ENCODE measurements at regions not wholly inside any gene's neighbourhood (a gene's known extent, or its start where the extent isn't known, plus 50 kb on each side); places are given as distances from the start of the nearest gene placed in this dataset.

GRCh38 chr7:81606078-81606863 lies 163.6 kb downstream of the HGF start:
- no peak for DNase-seq

GRCh38 chr7:81605493-81605892 lies 164.4 kb downstream of the HGF start:
- no peak for DNase-seq

- no peak for DNase-seq
Observed at GRCh38 chr7:81604808-81605174, 165.1 kb downstream of the HGF start.

GRCh38 chr7:81604075-81604807 lies 165.6 kb downstream of the HGF start:
- DNase-seq: no peak

DNA sequence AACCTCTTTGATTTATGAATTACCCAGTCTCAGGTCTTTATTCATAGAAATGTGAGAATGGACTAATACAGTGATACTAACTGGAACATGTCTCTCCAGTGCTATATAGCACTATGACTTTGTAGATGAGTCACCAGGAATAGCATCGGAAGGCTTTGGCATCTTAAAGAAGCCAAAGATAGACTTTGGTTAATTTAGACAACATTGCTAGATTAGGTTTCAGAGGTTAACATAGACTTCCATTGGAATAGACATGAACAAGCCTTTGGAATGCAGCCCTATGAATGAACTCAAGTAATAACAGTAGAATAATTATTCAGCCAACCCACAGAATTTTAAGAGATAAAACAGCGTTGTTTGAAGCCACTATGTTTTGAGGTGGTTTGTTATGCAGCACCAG lies 169.2 kb downstream of the HGF start:
- no peak for DNase-seq

DNA sequence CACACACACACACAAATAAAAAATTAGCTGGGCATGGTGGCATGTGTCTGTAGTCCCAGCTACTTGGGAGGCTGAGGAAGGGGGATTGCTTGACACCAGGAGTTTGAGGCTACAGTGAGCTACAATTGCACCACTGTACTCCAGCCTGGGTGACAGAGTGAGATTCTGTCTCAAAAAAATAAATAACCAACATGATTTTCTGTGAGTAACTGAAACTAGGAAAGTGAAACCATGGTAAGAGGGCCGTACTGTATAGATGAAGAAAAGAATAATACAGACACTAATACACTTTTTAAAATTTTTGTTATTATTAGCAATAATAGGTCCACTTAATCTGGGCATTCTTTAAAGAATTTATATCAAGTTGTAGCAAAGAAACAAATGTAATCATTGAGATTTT lies 170.9 kb downstream of the HGF start:
- DNase-seq: no peak

DNA sequence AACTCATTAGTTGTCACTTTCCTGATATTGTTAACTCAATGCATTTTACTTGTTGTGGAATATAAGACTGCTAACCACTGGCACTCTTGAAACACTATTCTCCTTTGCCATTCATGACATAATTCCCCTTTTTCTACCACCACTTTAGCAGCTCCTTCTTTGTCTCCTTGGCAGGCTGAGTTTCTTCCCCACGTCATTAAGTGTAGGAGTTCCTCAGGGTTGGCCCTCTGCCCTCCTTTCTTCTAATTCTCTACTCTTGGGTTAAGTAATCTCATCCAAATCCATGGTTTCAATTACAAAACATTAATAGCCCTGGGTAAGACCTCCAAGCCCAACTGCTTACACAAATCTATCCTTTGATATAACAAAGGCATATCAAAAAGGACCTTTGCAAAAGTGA lies 175.1 kb downstream of the HGF start:
- DNase-seq: no peak

- DNase-seq: no peak
Observed at GRCh38 chr7:81590131-81590530, 179.7 kb downstream of the HGF start.

- no peak for DNase-seq
Observed at GRCh38 chr7:81584667-81585066, 185.2 kb downstream of the HGF start.

DNA sequence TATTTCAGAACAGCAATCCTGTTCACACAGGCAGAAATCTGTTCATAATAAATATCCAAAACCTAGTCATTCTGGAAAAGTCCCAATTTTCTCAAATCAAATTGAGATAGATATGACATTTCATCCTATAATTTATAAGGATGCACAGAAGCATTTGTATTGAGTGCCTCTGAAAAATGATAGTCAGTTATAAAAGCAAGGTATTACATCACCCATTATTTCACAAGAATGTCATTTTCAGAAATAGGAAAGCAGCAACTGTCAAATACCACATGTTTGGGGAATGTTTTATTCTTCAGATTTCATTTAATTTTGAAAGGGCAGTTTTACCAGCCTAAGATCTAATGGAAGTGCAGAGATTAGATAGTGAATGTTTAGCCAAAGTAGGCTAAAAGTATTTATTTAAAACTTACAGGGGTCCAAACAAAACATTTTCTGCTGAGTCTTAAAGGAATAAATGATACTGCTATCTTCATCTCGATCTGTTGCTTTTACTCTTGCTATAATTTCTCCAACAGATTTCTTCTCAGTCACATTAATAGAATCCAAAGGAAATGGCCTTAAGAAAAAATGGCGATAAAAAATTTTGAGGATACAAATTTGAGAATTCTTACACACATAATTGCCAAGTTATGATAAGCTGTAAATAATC lies 185.8 kb downstream of the HGF start:
- DNase-seq: no peak

DNA sequence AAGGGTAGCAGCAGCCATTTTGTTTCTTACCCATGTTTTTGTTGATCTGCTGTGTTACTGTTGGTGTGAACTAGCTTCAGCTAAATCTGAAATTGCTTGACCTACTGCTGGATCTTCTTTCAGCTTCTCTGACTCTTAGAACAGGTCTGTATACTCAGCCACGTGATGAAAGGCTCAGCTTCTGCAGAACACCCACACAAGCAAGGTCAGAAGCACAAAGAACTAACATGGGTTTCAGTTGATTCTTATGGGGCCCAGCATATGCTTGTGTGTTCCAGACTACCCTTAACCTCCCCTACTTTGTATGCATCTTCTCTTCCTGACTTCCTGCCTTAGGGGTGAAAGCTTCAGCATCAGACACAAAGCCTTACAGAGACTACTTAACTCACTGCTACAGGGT lies 186.8 kb downstream of the HGF start:
- DNase-seq: no peak

GRCh38 chr7:81577642-81578340 lies 192.1 kb downstream of the HGF start:
- DNase-seq: no peak

DNA sequence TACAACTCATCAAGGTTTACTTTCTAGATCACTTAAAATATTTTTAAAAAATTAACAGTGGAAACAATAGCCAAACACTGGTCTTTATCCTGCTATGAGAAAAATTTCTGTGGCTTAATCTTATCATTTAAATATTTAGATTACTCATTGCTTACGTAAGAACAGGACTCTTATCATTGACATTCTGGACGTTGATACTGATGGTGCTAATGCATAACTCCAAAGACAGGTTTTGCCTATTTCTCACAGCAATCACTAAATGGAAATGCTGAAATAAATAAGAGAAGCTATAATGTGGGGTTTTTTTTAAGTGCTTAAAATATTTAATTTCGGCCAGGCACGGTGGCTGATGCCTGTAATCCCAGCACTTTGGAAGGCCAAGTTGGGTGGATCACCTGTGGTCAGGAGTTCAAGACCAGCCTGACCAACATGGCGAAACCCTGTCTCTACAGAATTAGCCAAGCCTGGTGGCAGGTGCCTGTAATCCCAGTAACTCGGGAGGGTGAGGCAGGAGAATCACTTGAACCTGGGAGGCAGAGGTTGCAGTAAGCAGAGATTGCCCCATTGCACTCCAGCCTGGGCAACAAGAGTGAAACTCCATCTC lies 195.0 kb downstream of the HGF start:
- no peak for DNase-seq

GRCh38 chr7:81573932-81574331 lies 195.9 kb downstream of the HGF start:
- DNase-seq: no peak

DNA sequence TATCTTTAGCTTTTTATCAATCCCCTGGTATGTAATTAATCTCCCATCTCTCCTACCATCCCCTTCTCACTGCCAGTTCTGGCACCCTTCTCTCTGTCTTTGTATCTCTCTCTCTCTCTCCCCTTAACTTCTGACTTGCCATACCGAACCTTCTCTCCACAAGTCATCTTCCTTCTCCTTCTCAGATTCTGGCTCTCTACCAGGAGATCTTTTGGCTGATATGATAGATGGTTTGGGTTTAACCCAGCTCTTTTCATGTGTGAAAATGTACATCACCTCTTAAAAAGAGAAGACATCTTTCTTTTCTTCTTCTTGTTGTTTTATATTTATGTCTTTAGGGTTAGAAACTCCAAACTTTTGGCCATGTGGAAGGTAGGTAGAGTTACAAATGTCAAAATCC lies 196.7 kb downstream of the HGF start:
- DNase-seq: no peak

GRCh38 chr7:81562581-81562980 lies 207.3 kb downstream of the HGF start:
- no peak for DNase-seq

DNA sequence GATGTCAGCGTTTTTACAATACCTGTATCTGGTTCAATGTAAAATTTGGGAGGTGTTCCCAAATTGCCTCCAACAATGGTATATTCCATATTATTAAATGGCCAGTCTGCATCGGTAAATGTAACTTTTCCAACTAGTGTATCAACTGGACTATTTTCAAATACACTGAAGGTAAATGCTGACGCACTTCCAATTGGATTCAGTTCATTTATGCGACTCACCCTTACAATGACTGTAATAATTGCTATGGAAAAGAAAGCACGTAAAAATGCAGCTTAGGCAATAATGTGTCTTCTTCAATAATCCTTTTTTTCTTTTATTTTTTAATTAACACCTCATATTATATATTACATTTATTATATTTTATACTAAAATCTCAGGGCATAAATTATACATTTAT lies 209.1 kb downstream of the HGF start:
- no peak for DNase-seq

DNA sequence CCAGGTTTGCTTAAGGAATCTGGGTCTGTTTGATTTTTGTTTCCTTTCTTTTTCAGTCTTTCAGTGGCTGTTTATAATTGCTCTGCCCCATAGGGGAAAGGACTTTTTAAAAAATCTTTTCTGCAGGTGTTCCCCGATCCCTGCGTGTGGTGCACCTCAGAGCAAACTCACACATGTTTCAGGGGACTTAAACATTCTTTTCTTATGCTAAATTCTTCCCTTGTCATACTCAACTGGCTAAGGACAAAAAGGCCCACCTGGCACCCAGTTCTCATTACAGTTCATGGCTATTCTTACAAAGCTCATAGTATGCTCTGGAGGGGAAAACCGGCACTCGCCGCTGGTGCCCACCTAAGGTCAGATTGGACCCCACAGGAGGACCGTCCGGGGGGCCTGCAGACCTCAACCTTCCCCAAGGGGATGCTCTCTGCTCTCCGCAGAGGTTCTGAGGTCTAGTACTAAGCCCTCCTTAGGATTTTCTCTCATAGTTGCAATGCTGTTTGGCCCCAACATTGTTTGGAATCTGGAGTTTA lies 220.3 kb downstream of the HGF start:
- no peak for DNase-seq

- DNase-seq: no peak
Observed at GRCh38 chr7:81534996-81535395, 234.9 kb downstream of the HGF start.

GRCh38 chr7:81534446-81534845 lies 235.4 kb downstream of the HGF start:
- no peak for DNase-seq

DNA sequence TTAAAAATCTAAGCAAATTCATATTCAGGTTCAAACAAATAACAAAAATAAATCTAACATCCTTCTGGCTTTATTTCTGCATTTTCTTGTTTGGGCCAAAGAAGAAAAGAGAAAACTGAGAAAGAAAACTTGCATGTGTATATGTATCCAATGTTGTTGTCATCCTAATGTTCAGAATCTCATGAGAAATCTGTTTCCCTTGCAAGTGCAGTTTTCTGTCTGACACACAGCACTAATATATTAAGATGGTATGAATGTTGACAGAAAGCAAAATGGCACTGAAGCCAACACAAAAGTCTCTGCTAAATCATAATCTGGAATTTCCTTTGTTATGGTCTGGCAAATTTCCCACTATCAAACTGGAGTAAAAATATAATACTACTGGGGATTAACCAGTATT lies 235.9 kb downstream of the HGF start:
- DNase-seq: no peak

DNA sequence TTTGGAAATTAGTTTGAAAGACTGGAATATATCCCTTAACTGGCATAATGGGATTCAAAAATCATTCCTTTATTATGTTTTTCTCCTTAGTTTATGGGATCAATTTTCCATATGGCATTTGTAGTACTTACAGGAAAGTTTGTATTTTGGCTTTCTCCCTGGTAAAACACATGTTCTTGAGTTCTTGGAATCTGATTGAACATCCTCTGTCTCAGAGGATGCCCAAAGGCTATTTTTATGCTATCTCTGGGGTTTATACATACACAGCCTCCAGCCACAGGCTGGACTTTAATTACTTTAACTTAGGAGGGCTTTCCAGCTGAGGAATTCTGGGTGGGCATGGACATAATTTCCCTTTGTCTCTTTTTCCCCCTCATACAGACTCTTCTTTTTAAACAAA lies 236.4 kb downstream of the HGF start:
- no peak for DNase-seq

- no peak for DNase-seq
Observed at GRCh38 chr7:81529785-81530184, 240.1 kb downstream of the HGF start.
